GM12873 (cell line): ENCODE measurements at regions not wholly inside any gene's neighbourhood (a gene's known extent, or its start where the extent isn't known, plus 50 kb on each side); places are given as distances from the start of the nearest gene placed in this dataset.

Experiments used
- CTCF ChIP-seq: IDR thresholded peaks from 2 replicates; pipeline ENCODE4 v1.5.1; 2012; ENCODE audit warnings: low read depth, mild to moderate bottlenecking, moderate library complexity, low read length, control low read depth; ENCODE audit not compliant: insufficient read depth; ENCODE audit errors: missing control alignments

GRCh38 chr4:125459531-125459930 lies 144.8 kb downstream of the FAT4 start:
- no peak for TF ChIP-seq CTCF

- TF ChIP-seq CTCF, result no peak
Measured at GRCh38 chr4:125461676-125462363, 147.1 kb downstream of the FAT4 start.

GRCh38 chr4:125464146-125464545 lies 149.4 kb downstream of the FAT4 start:
- TF ChIP-seq CTCF, result no peak

GRCh38 chr4:125481334-125482045 lies 166.7 kb downstream of the FAT4 start:
- TF ChIP-seq CTCF, result no peak

- no peak for TF ChIP-seq CTCF
Measured at GRCh38 chr4:125482822-125483221, 168.1 kb downstream of the FAT4 start.

GRCh38 chr4:125483278-125483677 lies 168.5 kb downstream of the FAT4 start:
- TF ChIP-seq CTCF, result no peak

- TF ChIP-seq CTCF, result no peak
Measured at GRCh38 chr4:125484912-125485311, 170.2 kb downstream of the FAT4 start.
